Heart left ventricle (tissue), 16 donors: ENCODE measurements at regions not wholly inside any gene's neighbourhood (a gene's known extent, or its start where the extent isn't known, plus 50 kb on each side); places are given as distances from the start of the nearest gene placed in this dataset.

Experiments
- ATAC-seq, 4 donors: fragments of 200-7000 bp; cut with Tn5 transposase; one replicate each; pipeline ENCODE4 v1.9.1; 2020 to 2022; ENCODE audit warnings: moderate library complexity in 4 of 4, mild to moderate bottlenecking in 3 of 4, moderate number of reproducible peaks in 1 of 4
- DNase-seq, 5 donors: peaks; one replicate each; pipeline ENCODE4 v3.0.0-alpha.2; 2020
- H3K27ac ChIP-seq, 12 donors: fragments of 200-600 bp; sonication (generic) in 4 of 12; one replicate each; pipeline versions ENCODE4 v1.5.0 to v1.8.0; 2016 to 2022; ENCODE audit warnings: mild to moderate bottlenecking in 2 of 12
- H3K27me3 ChIP-seq, 9 donors: fragments of 200-600 bp; sonication (generic) in 2 of 9; one replicate each; pipeline versions ENCODE4 v1.5.1 to v1.8.0; 2016 to 2022; ENCODE audit warnings: mild to moderate bottlenecking in 3 of 9
- H3K36me3 ChIP-seq, 9 donors: fragments of 200-600 bp; sonication (generic) in 2 of 9; one replicate each; pipeline versions ENCODE4 v1.5.0 to v1.8.0; 2018 to 2022; ENCODE audit warnings: mild to moderate bottlenecking in 2 of 9
- H3K4me1 ChIP-seq, 12 donors: fragments of 200-600 bp; sonication (generic) in 4 of 12; one replicate each; pipeline versions ENCODE4 v1.5.0 to v1.8.0; 2016 to 2022; ENCODE audit warnings: mild to moderate bottlenecking in 3 of 12
- H3K4me3 ChIP-seq, 12 donors: fragments of 200-600 bp; sonication (generic) in 4 of 12; one replicate each; pipeline versions ENCODE4 v1.5.0 to v1.8.0; 2017 to 2022; ENCODE audit warnings: mild to moderate bottlenecking in 9 of 12, moderate library complexity in 4 of 12
- H3K9me3 ChIP-seq, 12 donors: fragments of 200-600 bp; sonication (generic) in 4 of 12; one replicate each; pipeline versions ENCODE4 v1.5.0 to v1.8.0; 2016 to 2022; ENCODE audit warnings: mild to moderate bottlenecking in 1 of 12
- CTCF ChIP-seq, 12 donors: fragments of 200-600 bp; sonication (generic) in 4 of 12; IDR thresholded peaks; one replicate each; pipeline versions ENCODE4 v1.5.0 to v1.8.0; 2018 to 2022; ENCODE audit warnings: antibody characterized with exemption in 12 of 12, mild to moderate bottlenecking in 5 of 12
- POLR2A ChIP-seq, 2 donors: fragments of 450-650 bp; IDR thresholded peaks; one replicate each; pipeline ENCODE4 v1.6.1; 2017; ENCODE audit warnings: antibody characterized with exemption in 2 of 2, mild to moderate bottlenecking in 2 of 2, moderate library complexity in 2 of 2
- WGBS, 4 donors: extraction: QIAGEN DNeasy Blood & Tissue Kit in 2 of 4; methylation state at CpG; one replicate each; pipeline versions ENCODE4 v1.1.5 to v1.1.7; 2013 to 2018; 5-methylcytosine and 5-hydroxymethylcytosine counted together
- intact Hi-C, 10 donors: fragments of 100-400 bp; cut with DNase I; formaldehyde crosslinking; loops; one replicate each; pipeline versions ENCODE4 v1.11.1 to v1.14.2; 2022
- donor health status: ischemic (EF 13 %, LVEDD 7.1; RV severe dilation, severe dysfunction).
- donor health status: healthy with polysubstance abuse.
- donor health status: DM: no; HTN: yes; CAD: no.
- donor health status: DM: no; HTN: no; CAD: no.
- donor health status: ischemic (EF 25% LVEDD 6.9; RV normal size, moderate dysfunction).
- donor health status: ischemic (EF 25% LVEDD 5.7; RV mildly dilated, moderate dysfunction).
- donor health status: healthy.
- donor health status: DM: yes; HTN: yes; CAD: no.
- donor health status: ischemic (EF 35%, LVEDD 5.7; RV mildly dilated, moderate dysfunction).
- donor health status: nonischemic (EF 11% LVEDD 7.7; RV severe dilation, severe dysfunction).
- donor health status: DM: yes; HTN: yes; CAD: no.
- donor health status: PGD.
- donor health status: ischemic (EF 29% LVEDD 5.4; RV normal size, mild dysfunction).
- donor health status: nonischemic (EF 23%, LVEDD 6.1; RV moderate dilation, normal function).

DNA sequence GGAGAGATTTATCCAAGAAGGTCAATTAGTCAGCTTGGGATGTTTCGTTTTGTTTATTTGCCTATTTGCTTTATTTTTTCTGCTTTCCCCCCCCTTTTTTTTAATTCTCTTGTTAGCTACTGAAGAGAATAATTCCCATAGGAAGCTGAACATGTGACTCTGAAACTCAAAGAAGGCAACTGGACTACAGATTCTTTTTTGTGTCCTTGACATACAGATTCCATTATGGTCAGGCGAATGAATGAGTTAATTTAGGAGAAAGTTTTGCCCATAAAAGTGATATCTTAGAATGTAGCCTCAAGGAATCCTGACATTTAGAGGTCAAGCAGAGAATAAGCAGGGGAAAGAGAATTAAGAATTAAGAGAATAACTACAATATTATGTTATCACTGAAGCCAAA lies 514.2 kb upstream of the LINC00305 start:
- no peak overlapping the region for H3K4me3 ChIP-seq
- no peaks in the 10 kb centered on the region for H3K36me3 ChIP-seq
- H3K27me3 ChIP-seq: no peaks in the 10 kb centered on the region
- no peak overlapping the region for H3K27ac ChIP-seq
- DNase-seq (no peak), ATAC-seq (no peak)
- no peaks in the 10 kb centered on the region for H3K9me3 ChIP-seq
- intact Hi-C loops: no loop called here
- TF ChIP-seq CTCF (IDR thresholded peaks at IDR 0.05) (no peak), POLR2A (IDR thresholded peaks at IDR 0.05) (no peak)
- H3K4me1 ChIP-seq: no peaks in the 10 kb centered on the region
- 87 to 93% (median 89%) methylated on average over 2 of the region's 2 CpGs for WGBS, 4 donors

DNA sequence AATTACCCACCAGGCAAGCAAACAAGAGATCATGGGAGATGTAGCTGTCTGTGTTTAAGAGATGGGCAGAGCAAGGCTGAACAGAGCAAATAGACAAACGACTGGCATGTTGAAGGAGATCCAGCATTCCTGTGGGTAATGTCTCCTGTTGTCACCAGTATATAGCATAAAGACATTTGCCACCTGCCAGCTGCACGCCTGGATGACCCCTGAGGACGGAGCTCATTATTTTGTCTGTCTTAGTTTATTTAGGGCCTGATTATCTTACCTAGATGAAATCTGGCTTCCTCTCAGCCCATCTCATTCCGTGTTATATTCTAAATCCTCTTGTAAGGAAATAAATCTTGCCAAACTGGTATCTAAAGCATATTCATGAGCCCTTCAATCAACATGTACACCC lies 510.3 kb upstream of the LINC00305 start:
- no peaks in the 10 kb centered on the region for H3K27me3 ChIP-seq
- intact Hi-C loops: no loop called here
- TF ChIP-seq POLR2A (IDR thresholded peaks at IDR 0.05) (no peak), CTCF (IDR thresholded peaks at IDR 0.05) (no peak)
- H3K9me3 ChIP-seq: no peaks in the 10 kb centered on the region
- DNase-seq: no peak
- no peaks in the 10 kb centered on the region for H3K36me3 ChIP-seq
- ATAC-seq: no peak
- no peak overlapping the region for H3K4me3 ChIP-seq
- no peaks in the 10 kb centered on the region for H3K4me1 ChIP-seq
- 39 to 49% (median 42%) methylated on average over 4 of the region's 4 CpGs for WGBS, 4 donors
- H3K27ac ChIP-seq: no peak overlapping the region

GRCh38 chr18:64653068-64653467 lies 504.2 kb upstream of the LINC00305 start:
- H3K4me1 ChIP-seq: no peaks in the 10 kb centered on the region
- DNase-seq: no peak
- H3K4me3 ChIP-seq: no peak overlapping the region
- no peaks in the 10 kb centered on the region for H3K36me3 ChIP-seq
- ATAC-seq: no peak
- no peak overlapping the region for H3K27ac ChIP-seq
- TF ChIP-seq CTCF (IDR thresholded peaks at IDR 0.05) (no peak), POLR2A (IDR thresholded peaks at IDR 0.05) (no peak)
- WGBS, 4 donors: 63 to 96% (median 68%) methylated on average over 4 of the region's 4 CpGs
- intact Hi-C loops: no loop called here
- H3K27me3 ChIP-seq: no peaks in the 10 kb centered on the region
- no peaks in the 10 kb centered on the region for H3K9me3 ChIP-seq

DNA sequence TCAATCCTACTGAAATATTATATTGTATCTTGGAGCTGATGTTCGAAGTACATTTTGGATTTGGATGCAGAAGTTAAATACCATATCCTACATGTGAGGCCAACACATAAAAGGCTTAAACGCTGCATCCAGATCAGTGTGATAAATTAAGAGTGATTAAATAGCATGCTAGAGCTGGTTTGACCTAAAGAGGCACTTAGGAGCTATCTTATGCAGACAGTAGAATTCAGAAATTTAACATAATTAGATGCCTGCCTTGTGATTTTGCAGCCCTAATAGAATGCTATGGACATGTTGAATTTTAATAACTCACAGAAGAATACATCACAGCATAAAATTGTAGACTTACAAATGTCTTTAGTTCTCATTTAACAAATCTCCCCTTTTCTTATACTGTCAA lies 501.2 kb upstream of the LINC00305 start:
- intact Hi-C loops: no loop called here
- H3K27ac ChIP-seq: no peak overlapping the region
- DNase-seq: no peak
- no peaks in the 10 kb centered on the region for H3K9me3 ChIP-seq
- WGBS, 4 donors: 70 to 76% (median 73%) methylated on average over 2 of the region's 2 CpGs
- no peak for TF ChIP-seq CTCF (IDR thresholded peaks at IDR 0.05)
- no peak for TF ChIP-seq POLR2A (IDR thresholded peaks at IDR 0.05)
- no peaks in the 10 kb centered on the region for H3K4me1 ChIP-seq
- H3K27me3 ChIP-seq: no peaks in the 10 kb centered on the region
- no peaks in the 10 kb centered on the region for H3K36me3 ChIP-seq
- ATAC-seq: no peak
- H3K4me3 ChIP-seq: no peak overlapping the region
